B cell (primary cell): ENCODE measurements at regions not wholly inside any gene's neighbourhood (a gene's known extent, or its start where the extent isn't known, plus 50 kb on each side); places are given as distances from the start of the nearest gene placed in this dataset.

Source experiments
- ATAC-seq: fragments of 200-7000 bp; cut with Tn5 transposase; one replicate; pipeline ENCODE4 v1.10.0; 2021; ENCODE audit warnings: low read depth, mild to moderate bottlenecking, moderate number of reproducible peaks, moderate library complexity
- CTCF ChIA-PET: fragments of 350-600 bp; sonication (Branson Sonifier 250); formaldehyde crosslinking; loops from one replicate; lab custom pipeline; 2021; ENCODE audit warnings: antibody characterized with exemption, inconsistent platforms; lab: Charles Lee
- POLR2A ChIA-PET: fragments of 350-600 bp; sonication (Branson Sonifier 250); formaldehyde crosslinking; loops from one replicate; lab custom pipeline; 2021; ENCODE audit warnings: antibody characterized with exemption; lab: Charles Lee
- DNase-seq: peaks from one replicate; pipeline ENCODE4 v3.0.0; 2013
- H2AFZ ChIP-seq: 2 replicates; pipeline ENCODE4 v1.6.1; 2012; ENCODE audit warnings: mild to moderate bottlenecking, low read depth, low read length; ENCODE audit not compliant: insufficient read depth, poor library complexity, severe bottlenecking
- H3K27ac ChIP-seq, 2 donors: 1 replicate in 1 of 2; 2 replicates in 1 of 2; pipeline ENCODE4 v1.5.1; 2012 to 2013; ENCODE audit warnings: low read length in 2 of 2, mild to moderate bottlenecking in 2 of 2, moderate library complexity in 1 of 2
- H3K27me3 ChIP-seq, 4 experiments: fragments of 200-600 bp in 1 of 4; sonication (generic) in 1 of 4; replicated peaks in 1 of 4; 1 replicate in 2 of 4; 2 replicates in 2 of 4; pipeline versions ENCODE4 v1.6.1 to v1.7.0; 2013 to 2016; ENCODE audit warnings: low read length in 3 of 4, mild to moderate bottlenecking in 2 of 4, mixed read lengths in 1 of 4, moderate library complexity in 1 of 4; ENCODE audit not compliant: insufficient read depth in 4 of 4, control insufficient read depth in 3 of 4; ENCODE audit errors: control extremely low read depth in 1 of 4
- H3K36me3 ChIP-seq, 2 experiments: replicated peaks in 1 of 2; 1 replicate in 1 of 2; 2 replicates in 1 of 2; pipeline versions ENCODE4 v1.6.1 to v1.7.1; 2013; ENCODE audit warnings: low read length in 1 of 2; ENCODE audit not compliant: insufficient read depth in 2 of 2, control insufficient read depth in 1 of 2; ENCODE audit errors: control extremely low read depth in 1 of 2, extremely low read depth in 1 of 2
- H3K4me1 ChIP-seq, 2 donors: fragments of 200-600 bp in 1 of 2; sonication (generic) in 1 of 2; 1 replicate in 1 of 2; 2 replicates in 1 of 2; pipeline versions ENCODE4 v1.5.1 to v1.6.1; 2013 to 2017; ENCODE audit warnings: low read length in 2 of 2; ENCODE audit not compliant: control insufficient read depth in 2 of 2, insufficient read depth in 2 of 2
- H3K4me2 ChIP-seq: replicated peaks from 2 replicates; pipeline ENCODE3; 2012; ENCODE audit warnings: mild to moderate bottlenecking, low read depth, low read length; ENCODE audit not compliant: poor library complexity, severe bottlenecking
- H3K4me3 ChIP-seq, 5 experiments: fragments of 200-600 bp in 1 of 5; sonication (generic) in 1 of 5; 1 replicate in 3 of 5; 2 replicates in 2 of 5; pipeline versions ENCODE4 v1.5.1 to v1.7.0; 2011 to 2016; ENCODE audit warnings: low read length in 4 of 5, mild to moderate bottlenecking in 4 of 5, low read depth in 2 of 5, control low read depth in 1 of 5, moderate library complexity in 1 of 5; ENCODE audit not compliant: insufficient read depth in 1 of 5; ENCODE audit errors: control extremely low read depth in 1 of 5, extremely low read depth in 1 of 5
- H3K79me2 ChIP-seq: fragments of 200-600 bp; sonication (generic); one replicate; pipeline ENCODE4 v1.6.0; 2016; ENCODE audit warnings: low read length; ENCODE audit not compliant: control insufficient read depth, insufficient read depth
- H3K9ac ChIP-seq: fragments of 200-600 bp; sonication (generic); 2 replicates; pipeline ENCODE4 v1.6.1; 2017; ENCODE audit warnings: mild to moderate bottlenecking, low read length, moderate library complexity
- H3K9me3 ChIP-seq, 3 donors: one replicate each; pipeline versions ENCODE4 v1.6.1 to v1.7.1; 2013; ENCODE audit warnings: low read length in 2 of 3; ENCODE audit not compliant: control insufficient read depth in 2 of 3, insufficient read depth in 1 of 3; ENCODE audit errors: control extremely low read depth in 1 of 3
- H4K20me1 ChIP-seq: 2 replicates; pipeline ENCODE4 v1.6.0; 2012; ENCODE audit warnings: mild to moderate bottlenecking, low read length; ENCODE audit not compliant: insufficient read depth, control insufficient read depth, poor library complexity, severe bottlenecking
- H3K27ac Mint-ChIP-seq: one replicate; pipeline ENCODE4 v1.8.0; 2021; ENCODE audit warnings: mixed read lengths
- H3K27me3 Mint-ChIP-seq: one replicate; pipeline ENCODE4 v1.8.0; 2021; ENCODE audit warnings: mixed read lengths
- H3K4me1 Mint-ChIP-seq: one replicate; pipeline ENCODE4 v1.8.0; 2021; ENCODE audit warnings: mixed read lengths
- H3K4me3 Mint-ChIP-seq: one replicate; pipeline ENCODE4 v1.8.0; 2021; ENCODE audit warnings: mixed read lengths
- H3K9me3 Mint-ChIP-seq: one replicate; pipeline ENCODE4 v1.8.0; 2022; ENCODE audit warnings: mixed read lengths; ENCODE audit not compliant: insufficient read depth
- EZH2 ChIP-seq: IDR thresholded peaks from 2 replicates; pipeline ENCODE4 v1.6.1; 2012; ENCODE audit warnings: borderline replicate concordance, low read depth, mild to moderate bottlenecking, moderate library complexity, low read length; ENCODE audit not compliant: insufficient read depth, poor library complexity, severe bottlenecking
- WGBS: methylation state at CpG from one replicate; pipeline ENCODE4 v1.1.5; 2013; ENCODE audit warnings: missing lambda C conversion rate; ENCODE audit not compliant: insufficient coverage; 5-methylcytosine and 5-hydroxymethylcytosine counted together
- intact Hi-C: fragments of 100-400 bp; cut with micrococcal nuclease; formaldehyde crosslinking; loops from one replicate; pipeline ENCODE4 v1.10.0; 2022
- TF ChIP-seq, protein P1 (sequence below): fragments of 200-600 bp; IDR thresholded peaks from one replicate; pipeline ENCODE4 v1.8.0; 2022; ENCODE audit warnings: antibody characterized with exemption, mild to moderate bottlenecking

DNA sequence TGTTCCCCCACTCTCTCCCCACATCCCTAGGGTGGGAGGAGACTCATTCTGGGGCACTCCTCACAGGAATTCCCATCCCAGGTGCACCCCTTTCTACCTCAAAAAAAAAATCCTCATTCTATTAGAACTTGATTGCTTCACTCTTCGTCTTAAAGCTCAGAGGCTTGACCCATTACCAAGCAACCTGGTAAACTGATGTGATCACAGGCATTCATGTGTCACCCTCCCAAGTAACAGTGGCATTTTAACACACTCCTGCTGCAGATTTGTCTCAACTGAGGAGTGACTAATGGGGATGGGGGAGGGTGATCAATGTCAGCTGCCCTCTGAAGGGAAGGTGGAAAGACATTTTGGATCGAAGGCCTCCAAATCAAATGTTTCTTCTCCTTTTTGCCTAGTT is 78.1 kb upstream of the PTHLH start:
- no peak overlapping the region for H3K27ac Mint-ChIP-seq
- WGBS, result 80% methylated on average over 1 of the region's 2 CpGs
- no peaks in the 10 kb centered on the region for H3K9me3 ChIP-seq
- intact Hi-C loops, result no loop called here
- no peak overlapping the region for H3K4me3 Mint-ChIP-seq
- H3K4me2 ChIP-seq, result no peak overlapping the region
- H3K79me2 ChIP-seq, result no peaks in the 10 kb centered on the region
- ChIA-PET CTCF (no interaction called here), POLR2A (no interaction called here)
- no peak overlapping the region for H3K9ac ChIP-seq
- TF ChIP-seq EZH2, result no peak
- TF ChIP-seq, protein P1, sequence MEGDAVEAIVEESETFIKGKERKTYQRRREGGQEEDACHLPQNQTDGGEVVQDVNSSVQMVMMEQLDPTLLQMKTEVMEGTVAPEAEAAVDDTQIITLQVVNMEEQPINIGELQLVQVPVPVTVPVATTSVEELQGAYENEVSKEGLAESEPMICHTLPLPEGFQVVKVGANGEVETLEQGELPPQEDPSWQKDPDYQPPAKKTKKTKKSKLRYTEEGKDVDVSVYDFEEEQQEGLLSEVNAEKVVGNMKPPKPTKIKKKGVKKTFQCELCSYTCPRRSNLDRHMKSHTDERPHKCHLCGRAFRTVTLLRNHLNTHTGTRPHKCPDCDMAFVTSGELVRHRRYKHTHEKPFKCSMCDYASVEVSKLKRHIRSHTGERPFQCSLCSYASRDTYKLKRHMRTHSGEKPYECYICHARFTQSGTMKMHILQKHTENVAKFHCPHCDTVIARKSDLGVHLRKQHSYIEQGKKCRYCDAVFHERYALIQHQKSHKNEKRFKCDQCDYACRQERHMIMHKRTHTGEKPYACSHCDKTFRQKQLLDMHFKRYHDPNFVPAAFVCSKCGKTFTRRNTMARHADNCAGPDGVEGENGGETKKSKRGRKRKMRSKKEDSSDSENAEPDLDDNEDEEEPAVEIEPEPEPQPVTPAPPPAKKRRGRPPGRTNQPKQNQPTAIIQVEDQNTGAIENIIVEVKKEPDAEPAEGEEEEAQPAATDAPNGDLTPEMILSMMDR, result no peak
- no peaks in the 10 kb centered on the region for H3K4me1 Mint-ChIP-seq
- no peaks in the 10 kb centered on the region for H3K4me1 ChIP-seq
- no peak overlapping the region for H2AFZ ChIP-seq
- H3K36me3 ChIP-seq, result no peaks in the 10 kb centered on the region
- no peaks in the 10 kb centered on the region for H4K20me1 ChIP-seq
- peaks cover 4% of the 10 kb centered on the region for H3K9me3 Mint-ChIP-seq
- H3K4me3 ChIP-seq, result no peak overlapping the region
- no peak overlapping the region for H3K27ac ChIP-seq
- peaks cover 0 to 3% (median 0%) of the 10 kb centered on the region in 4 experiments for H3K27me3 ChIP-seq
- DNase-seq (no peak), ATAC-seq (no peak)
- H3K27me3 Mint-ChIP-seq, result peaks cover 12% of the 10 kb centered on the region

DNA sequence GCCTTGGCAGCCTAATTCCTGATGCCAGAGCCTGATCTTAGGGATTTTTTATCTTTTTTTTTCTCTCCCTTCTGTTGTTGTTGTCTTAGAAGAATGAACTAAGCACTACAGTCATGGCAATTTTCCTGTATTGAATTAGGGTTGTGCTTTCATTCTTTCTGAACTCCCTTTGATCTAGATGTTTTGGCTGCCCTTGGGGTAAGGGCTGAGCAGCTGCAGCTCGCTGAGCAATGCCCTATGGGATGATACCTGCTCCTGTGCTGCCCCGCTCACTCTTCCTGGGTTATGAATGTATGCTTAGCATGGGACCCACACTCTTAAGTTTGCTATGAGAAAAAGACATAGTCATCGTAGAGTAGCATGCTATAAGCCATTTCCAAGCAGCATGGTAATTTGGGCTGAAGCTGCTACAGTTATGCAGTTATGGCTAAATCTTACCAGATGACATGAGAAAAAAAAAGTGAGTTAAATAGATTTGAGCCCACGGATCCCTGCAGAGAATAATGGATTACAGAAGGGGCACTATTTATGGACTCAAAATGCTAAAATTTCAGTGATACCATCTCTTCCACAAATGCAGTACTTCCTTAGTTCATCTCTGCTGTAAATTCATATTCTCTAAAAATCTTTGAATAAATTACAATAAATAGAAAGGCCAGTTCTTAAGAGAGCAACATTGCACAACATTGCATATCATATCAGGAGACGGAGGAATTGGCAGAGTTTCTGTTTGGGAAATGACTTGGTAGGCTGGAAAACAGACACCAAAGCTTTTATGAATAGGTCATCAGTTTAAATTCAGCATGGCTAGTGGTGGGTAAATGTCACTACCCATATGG is 79.2 kb upstream of the PTHLH start:
- no peaks in the 10 kb centered on the region for H3K9me3 ChIP-seq
- H3K27me3 Mint-ChIP-seq, result peaks cover 12% of the 10 kb centered on the region
- no peaks in the 10 kb centered on the region for H3K79me2 ChIP-seq
- no peaks in the 10 kb centered on the region for H3K4me1 ChIP-seq
- no peak overlapping the region for H3K27ac ChIP-seq
- H2AFZ ChIP-seq, result no peak overlapping the region
- H3K9ac ChIP-seq, result no peak overlapping the region
- TF ChIP-seq EZH2, result no peak
- TF ChIP-seq, protein P1, result no peak
- H3K9me3 Mint-ChIP-seq, result no peaks in the 10 kb centered on the region
- intact Hi-C loops, result no loop called here
- no peak overlapping the region for H3K4me3 Mint-ChIP-seq
- no peak overlapping the region for H3K27ac Mint-ChIP-seq
- H3K4me2 ChIP-seq, result no peak overlapping the region
- H4K20me1 ChIP-seq, result no peaks in the 10 kb centered on the region
- DNase-seq, result no peak
- H3K4me3 ChIP-seq, result no peak overlapping the region
- 80% methylated on average over 3 of the region's 5 CpGs for WGBS
- ChIA-PET CTCF (no interaction called here), POLR2A (no interaction called here)
- H3K4me1 Mint-ChIP-seq, result no peaks in the 10 kb centered on the region
- H3K36me3 ChIP-seq, result no peaks in the 10 kb centered on the region
- no peak for ATAC-seq
- H3K27me3 ChIP-seq, result peaks cover 0 to 3% (median 0%) of the 10 kb centered on the region in 4 experiments
